K562 (cell line): ENCODE measurements at regions not wholly inside any gene's neighbourhood (a gene's known extent, or its start where the extent isn't known, plus 50 kb on each side); places are given as distances from the start of the nearest gene placed in this dataset.
"Not testable (repeated sequence)": the region's sequence is repeated elsewhere in the genome, so short reads cannot be mapped to it uniquely, and the experiment has no call there.

Source experiments
- ADNP ChIP-seq: fragments of 200-800 bp; sonication (Bioruptor generic); IDR thresholded peaks from 2 replicates; pipeline ENCODE4 v1.6.1; 2016; ENCODE audit warnings: missing genetic modification characterization, missing compliant biosample characterization
- GABPA ChIP-seq: fragments of 200-800 bp; sonication (Bioruptor generic); conservative IDR thresholded peaks from 2 replicates; pipeline ENCODE4 v1.6.1; 2016; ENCODE audit warnings: low read depth, missing genetic modification characterization, missing compliant biosample characterization
- HDGF ChIP-seq: fragments of 450-650 bp; IDR thresholded peaks from 2 replicates; pipeline ENCODE4 v1.6.1; 2016
- KLF1 ChIP-seq: fragments of 450-650 bp; IDR thresholded peaks from 2 replicates; pipeline ENCODE4 v1.6.1; 2016; ENCODE audit warnings: missing genetic modification characterization, missing compliant biosample characterization
- MEF2A ChIP-seq: IDR thresholded peaks from 2 replicates; pipeline ENCODE4 v1.6.1; 2011; ENCODE audit warnings: low read depth, mild to moderate bottlenecking, low read length, moderate library complexity; ENCODE audit not compliant: control insufficient read depth
- MEIS2 ChIP-seq: fragments of 450-650 bp; IDR thresholded peaks from 2 replicates; pipeline ENCODE4 v1.6.1; 2014; ENCODE audit warnings: mild to moderate bottlenecking; ENCODE audit not compliant: partially characterized antibody
- SAFB2 ChIP-seq: fragments of 200-400 bp; formaldehyde crosslinking; IDR thresholded peaks from 2 replicates; pipeline ENCODE4 v1.6.1; 2018; ENCODE audit warnings: borderline replicate concordance, low read length, low read depth, moderate library complexity; ENCODE audit not compliant: severe bottlenecking
- TF ChIP-seq, protein P1 (sequence below), 3 experiments: IDR thresholded peaks in 2 of 3; conservative IDR thresholded peaks in 1 of 3; 2 replicates each; pipeline ENCODE4 v1.5.1; 2011 to 2012; ENCODE audit warnings: low read length in 3 of 3, mild to moderate bottlenecking in 3 of 3, control low read depth in 2 of 3, improper control_type of control experiment in 1 of 3, inconsistent platforms in 1 of 3, low read depth in 1 of 3, mixed read lengths in 1 of 3, moderate library complexity in 1 of 3; ENCODE audit not compliant: insufficient read depth in 2 of 3

DNA sequence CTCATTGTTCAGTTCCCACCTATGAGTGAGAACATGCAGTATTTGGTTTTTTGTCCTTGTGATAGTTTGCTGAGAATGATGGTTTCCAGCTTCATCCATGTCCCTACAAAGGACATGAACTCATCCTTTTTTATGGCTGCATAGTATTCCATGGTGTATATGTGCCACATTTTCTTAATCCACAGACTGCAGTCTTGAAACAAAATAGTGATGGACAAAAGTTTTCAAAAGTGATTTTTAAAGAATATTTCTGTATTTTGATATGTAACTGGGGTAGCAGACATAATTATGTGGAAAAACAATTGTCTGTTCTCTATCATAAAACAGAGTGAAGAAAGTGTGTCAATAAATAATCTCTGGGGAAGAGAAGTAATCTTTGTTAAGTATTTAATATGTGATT, 148.2 kb downstream of the PDCD6IP start:
- TF ChIP-seq MEIS2; KLF1 (tag); ADNP (tag); GABPA (tag); HDGF; SAFB2; MEF2A: not testable (repeated sequence)
- TF ChIP-seq, protein P1, sequence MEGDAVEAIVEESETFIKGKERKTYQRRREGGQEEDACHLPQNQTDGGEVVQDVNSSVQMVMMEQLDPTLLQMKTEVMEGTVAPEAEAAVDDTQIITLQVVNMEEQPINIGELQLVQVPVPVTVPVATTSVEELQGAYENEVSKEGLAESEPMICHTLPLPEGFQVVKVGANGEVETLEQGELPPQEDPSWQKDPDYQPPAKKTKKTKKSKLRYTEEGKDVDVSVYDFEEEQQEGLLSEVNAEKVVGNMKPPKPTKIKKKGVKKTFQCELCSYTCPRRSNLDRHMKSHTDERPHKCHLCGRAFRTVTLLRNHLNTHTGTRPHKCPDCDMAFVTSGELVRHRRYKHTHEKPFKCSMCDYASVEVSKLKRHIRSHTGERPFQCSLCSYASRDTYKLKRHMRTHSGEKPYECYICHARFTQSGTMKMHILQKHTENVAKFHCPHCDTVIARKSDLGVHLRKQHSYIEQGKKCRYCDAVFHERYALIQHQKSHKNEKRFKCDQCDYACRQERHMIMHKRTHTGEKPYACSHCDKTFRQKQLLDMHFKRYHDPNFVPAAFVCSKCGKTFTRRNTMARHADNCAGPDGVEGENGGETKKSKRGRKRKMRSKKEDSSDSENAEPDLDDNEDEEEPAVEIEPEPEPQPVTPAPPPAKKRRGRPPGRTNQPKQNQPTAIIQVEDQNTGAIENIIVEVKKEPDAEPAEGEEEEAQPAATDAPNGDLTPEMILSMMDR (IDR thresholded peaks at IDR 0.05 in 2 of 3, conservative IDR thresholded peaks at IDR 0.05 in 1 of 3; ENCODE audit: insufficient read depth in 2 of 3, low read depth in 1 of 3, low read length in 3 of 3) = not testable (repeated sequence)
